ENCODE measurements at regions not wholly inside any gene's neighbourhood (a gene's known extent, or its start where the extent isn't known, plus 50 kb on each side); places are given as distances from the start of the nearest gene placed in this dataset.

- Histone ChIP-seq H3K9me3 (ENCODE audit: control insufficient read depth, low read length) (no peaks in the 10 kb centered on the region), H3K27ac (no peak overlapping the region), H3K9ac (no peak overlapping the region), H2AFZ (no peak overlapping the region), H3K4me2 (ENCODE audit: low read length) (no peak overlapping the region), H3K4me3 (ENCODE audit: low read depth, low read length) (no peak overlapping the region), H3K36me3 (ENCODE audit: control insufficient read depth, insufficient read depth, low read length) (no peaks in the 10 kb centered on the region), H3K27me3 (ENCODE audit: control insufficient read depth, insufficient read depth, low read length) (no peaks in the 10 kb centered on the region), H3K4me1 (no peaks in the 10 kb centered on the region), H3K79me2 (no peaks in the 10 kb centered on the region)
- no peak for TF ChIP-seq CTCF (IDR thresholded peaks at IDR 0.05)
These were observed 1275.9 kb downstream of the TYW1 start for GRCh38 chr7:68272507-68272906.

- H3K4me2 ChIP-seq (ENCODE audit: low read length) = no peak overlapping the region
- no peak overlapping the region for H3K27ac ChIP-seq
- H3K9ac ChIP-seq = no peak overlapping the region
- no peaks in the 10 kb centered on the region for H3K79me2 ChIP-seq
- H3K36me3 ChIP-seq (ENCODE audit: control insufficient read depth, insufficient read depth, low read length) = no peaks in the 10 kb centered on the region
- H3K4me3 ChIP-seq (ENCODE audit: low read depth, low read length) = no peak overlapping the region
- TF ChIP-seq CTCF (IDR thresholded peaks at IDR 0.05) = no peak
- no peaks in the 10 kb centered on the region for H3K27me3 ChIP-seq (ENCODE audit: control insufficient read depth, insufficient read depth, low read length)
- no peaks in the 10 kb centered on the region for H3K9me3 ChIP-seq (ENCODE audit: control insufficient read depth, low read length)
- no peak overlapping the region for H2AFZ ChIP-seq
- no peaks in the 10 kb centered on the region for H3K4me1 ChIP-seq
These were observed 1280.1 kb downstream of the TYW1 start for GRCh38 chr7:68276725-68277124.

- no peak overlapping the region for H3K27ac ChIP-seq
- no peak overlapping the region for H3K4me3 ChIP-seq (ENCODE audit: low read depth, low read length)
- no peaks in the 10 kb centered on the region for H3K79me2 ChIP-seq
- no peaks in the 10 kb centered on the region for H3K4me1 ChIP-seq
- H3K36me3 ChIP-seq (ENCODE audit: control insufficient read depth, insufficient read depth, low read length) = no peaks in the 10 kb centered on the region
- TF ChIP-seq CTCF (IDR thresholded peaks at IDR 0.05) = no peak
- no peaks in the 10 kb centered on the region for H3K27me3 ChIP-seq (ENCODE audit: control insufficient read depth, insufficient read depth, low read length)
- no peaks in the 10 kb centered on the region for H3K9me3 ChIP-seq (ENCODE audit: control insufficient read depth, low read length)
- no peak overlapping the region for H2AFZ ChIP-seq
- H3K9ac ChIP-seq = no peak overlapping the region
- no peak overlapping the region for H3K4me2 ChIP-seq (ENCODE audit: low read length)
These were observed 1283.3 kb downstream of the TYW1 start for GRCh38 chr7:68279827-68280400.

DNA sequence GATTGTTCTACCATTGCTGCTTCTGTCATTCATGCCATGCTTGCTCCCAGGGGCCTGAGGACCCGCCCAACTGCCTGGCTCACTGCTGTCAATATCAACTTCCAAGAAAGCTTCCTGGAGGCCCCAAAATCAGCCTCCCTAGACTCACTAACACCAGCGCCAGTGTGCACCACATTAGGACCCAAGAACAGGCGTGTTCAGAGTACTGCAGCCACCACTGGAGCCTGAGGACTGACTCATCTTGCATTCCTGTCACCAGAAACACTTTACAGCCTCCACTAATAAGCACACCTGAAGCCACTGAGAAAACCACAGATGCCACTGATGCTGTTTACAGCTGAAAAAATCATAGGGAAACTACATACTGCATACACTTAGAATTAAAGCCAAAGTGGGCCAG lies 1284.3 kb downstream of the TYW1 start:
- Histone ChIP-seq H3K4me3 (ENCODE audit: low read depth, low read length) (no peak overlapping the region), H3K79me2 (no peaks in the 10 kb centered on the region), H3K36me3 (ENCODE audit: control insufficient read depth, insufficient read depth, low read length) (no peaks in the 10 kb centered on the region), H3K4me2 (ENCODE audit: low read length) (no peak overlapping the region), H3K4me1 (no peaks in the 10 kb centered on the region), H3K9ac (no peak overlapping the region), H3K9me3 (ENCODE audit: control insufficient read depth, low read length) (no peaks in the 10 kb centered on the region), H3K27ac (no peak overlapping the region), H3K27me3 (ENCODE audit: control insufficient read depth, insufficient read depth, low read length) (no peaks in the 10 kb centered on the region), H2AFZ (no peak overlapping the region)
- TF ChIP-seq CTCF (IDR thresholded peaks at IDR 0.05) = no peak

DNA sequence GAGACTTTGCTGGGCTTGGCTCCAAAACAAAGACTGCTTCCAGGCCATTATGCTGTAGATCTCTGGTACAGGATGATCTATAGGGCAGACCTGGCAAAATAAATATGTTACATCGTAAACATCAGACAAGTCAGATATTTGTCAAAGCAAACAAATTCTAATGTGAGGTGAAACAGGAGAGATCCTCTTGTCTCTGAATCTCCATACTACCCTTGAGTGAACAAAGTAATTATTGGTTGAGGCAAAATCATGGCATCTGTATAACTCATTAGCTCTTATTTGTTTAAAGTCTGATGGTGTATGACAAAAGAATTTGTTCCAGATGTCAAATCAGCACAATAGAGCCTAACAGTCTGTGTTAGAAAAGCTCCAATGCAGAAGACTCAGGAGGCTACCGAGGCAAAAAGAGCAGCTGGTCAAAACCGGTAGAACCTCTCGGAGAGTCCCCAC lies 1291.5 kb downstream of the TYW1 start:
- no peak overlapping the region for H3K4me2 ChIP-seq (ENCODE audit: low read length)
- H3K36me3 ChIP-seq (ENCODE audit: control insufficient read depth, insufficient read depth, low read length) = no peaks in the 10 kb centered on the region
- H3K79me2 ChIP-seq = no peaks in the 10 kb centered on the region
- no peak for TF ChIP-seq CTCF (IDR thresholded peaks at IDR 0.05)
- no peak overlapping the region for H3K27ac ChIP-seq
- no peaks in the 10 kb centered on the region for H3K27me3 ChIP-seq (ENCODE audit: control insufficient read depth, insufficient read depth, low read length)
- H3K4me1 ChIP-seq = no peaks in the 10 kb centered on the region
- H3K4me3 ChIP-seq (ENCODE audit: low read depth, low read length) = no peak overlapping the region
- no peaks in the 10 kb centered on the region for H3K9me3 ChIP-seq (ENCODE audit: control insufficient read depth, low read length)
- no peak overlapping the region for H3K9ac ChIP-seq
- no peak overlapping the region for H2AFZ ChIP-seq
